OCI-LY7 (cell line): ENCODE measurements at regions not wholly inside any gene's neighbourhood (a gene's known extent, or its start where the extent isn't known, plus 50 kb on each side); places are given as distances from the start of the nearest gene placed in this dataset.

Experiments
- BruUV-seq: library from RNA; stranded (reverse); fragments of 400-500 nt; replicated peaks from 2 replicates; lab custom pipeline; 2021; lab: Mats Ljungman, UMichigan
- CTCF ChIA-PET: fragments of 300-600 bp; sonication (Branson Sonifier 250); formaldehyde crosslinking; loops from one replicate; lab custom pipeline; 2022; ENCODE audit warnings: antibody characterized with exemption; ENCODE audit not compliant: unreplicated experiment; lab: Charles Lee
- POLR2A ChIA-PET: fragments of 300-600 bp; sonication (Branson Sonifier 250); formaldehyde crosslinking; loops from one replicate; lab custom pipeline; 2022; ENCODE audit warnings: antibody characterized with exemption; lab: Charles Lee
- DNase-seq: peaks from one replicate; pipeline ENCODE4 v3.0.0-alpha.2; 2015; ENCODE audit warnings: low spot score
- H2AFZ ChIP-seq: fragments of 200-600 bp; sonication (generic), shearing (Covaris generic); 2 replicates; pipeline ENCODE4 v1.6.1; 2014; ENCODE audit warnings: mild to moderate bottlenecking, antibody characterized with exemption, low read length, moderate library complexity
- H3K27ac ChIP-seq: fragments of 200-600 bp; sonication (generic); 2 replicates; pipeline ENCODE4 v1.5.1; 2014; ENCODE audit warnings: mixed run types, low read depth, mild to moderate bottlenecking, moderate library complexity, low read length, inconsistent platforms; ENCODE audit not compliant: poor library complexity, severe bottlenecking
- H3K36me3 ChIP-seq: fragments of 200-600 bp; sonication (generic); 2 replicates; pipeline ENCODE4 v1.6.1; 2014; ENCODE audit warnings: mild to moderate bottlenecking, antibody characterized with exemption, low read length, moderate library complexity, mixed read lengths; ENCODE audit not compliant: insufficient read depth
- H3K4me1 ChIP-seq: fragments of 200-600 bp; sonication (generic); 2 replicates; pipeline ENCODE4 v1.5.1; 2014; ENCODE audit warnings: mild to moderate bottlenecking, low read length; ENCODE audit not compliant: insufficient read depth, poor library complexity, severe bottlenecking
- H3K4me2 ChIP-seq: fragments of 200-600 bp; sonication (generic); 2 replicates; pipeline ENCODE4 v1.6.1; 2014; ENCODE audit warnings: mild to moderate bottlenecking, low read length
- H3K4me3 ChIP-seq: fragments of 200-600 bp; sonication (generic); 2 replicates; pipeline ENCODE4 v1.5.1; 2014; ENCODE audit warnings: mild to moderate bottlenecking, low read depth, low read length; ENCODE audit not compliant: poor library complexity, severe bottlenecking
- H3K79me2 ChIP-seq: fragments of 200-600 bp; sonication (generic); 2 replicates; pipeline ENCODE4 v1.6.1; 2016; ENCODE audit warnings: low read depth, mild to moderate bottlenecking, low read length, moderate library complexity, mixed read lengths; ENCODE audit not compliant: insufficient read depth
- H3K9me2 ChIP-seq: fragments of 200-600 bp; sonication (generic); 2 replicates; pipeline ENCODE4 v1.6.1; 2016; ENCODE audit warnings: mild to moderate bottlenecking, low read length, mixed read lengths; ENCODE audit not compliant: insufficient read depth
- H3K9me3 ChIP-seq: fragments of 200-600 bp; sonication (generic); 2 replicates; pipeline ENCODE4 v1.6.1; 2014; ENCODE audit warnings: mild to moderate bottlenecking, mixed run types, low read length, mixed read lengths
- H4K20me1 ChIP-seq: fragments of 200-600 bp; sonication (generic); 2 replicates; pipeline ENCODE4 v1.6.1; 2014; ENCODE audit warnings: mild to moderate bottlenecking, antibody characterized with exemption, low read length, moderate library complexity, mixed read lengths; ENCODE audit not compliant: insufficient read depth
- EZH2phosphoT487 ChIP-seq: fragments of 200-600 bp; sonication (generic); IDR thresholded peaks from 2 replicates; pipeline ENCODE4 v1.6.1; 2018; ENCODE audit warnings: low read depth, borderline replicate concordance, mild to moderate bottlenecking, mixed run types, antibody characterized with exemption, low read length, moderate library complexity, mixed read lengths
- intact Hi-C: fragments of 100-400 bp; cut with micrococcal nuclease; formaldehyde crosslinking; loops from one replicate; pipeline ENCODE4 v1.10.0; 2022; ENCODE audit not compliant: unreplicated experiment
- TF ChIP-seq, protein P1 (sequence below): fragments of 200-600 bp; sonication (generic); conservative IDR thresholded peaks from 2 replicates; pipeline ENCODE4 v1.5.1; 2014; ENCODE audit warnings: mild to moderate bottlenecking, antibody characterized with exemption, low read length, moderate library complexity, mixed read lengths

GRCh38 chr4:55012363-55013230 is 112.8 kb downstream of the KDR start:
- H3K4me1 ChIP-seq: no peaks in the 10 kb centered on the region
- no peaks in the 10 kb centered on the region for H3K36me3 ChIP-seq
- ChIA-PET POLR2A (no interaction called here), CTCF (no interaction called here)
- no peak for TF ChIP-seq EZH2phosphoT487
- TF ChIP-seq, protein P1, sequence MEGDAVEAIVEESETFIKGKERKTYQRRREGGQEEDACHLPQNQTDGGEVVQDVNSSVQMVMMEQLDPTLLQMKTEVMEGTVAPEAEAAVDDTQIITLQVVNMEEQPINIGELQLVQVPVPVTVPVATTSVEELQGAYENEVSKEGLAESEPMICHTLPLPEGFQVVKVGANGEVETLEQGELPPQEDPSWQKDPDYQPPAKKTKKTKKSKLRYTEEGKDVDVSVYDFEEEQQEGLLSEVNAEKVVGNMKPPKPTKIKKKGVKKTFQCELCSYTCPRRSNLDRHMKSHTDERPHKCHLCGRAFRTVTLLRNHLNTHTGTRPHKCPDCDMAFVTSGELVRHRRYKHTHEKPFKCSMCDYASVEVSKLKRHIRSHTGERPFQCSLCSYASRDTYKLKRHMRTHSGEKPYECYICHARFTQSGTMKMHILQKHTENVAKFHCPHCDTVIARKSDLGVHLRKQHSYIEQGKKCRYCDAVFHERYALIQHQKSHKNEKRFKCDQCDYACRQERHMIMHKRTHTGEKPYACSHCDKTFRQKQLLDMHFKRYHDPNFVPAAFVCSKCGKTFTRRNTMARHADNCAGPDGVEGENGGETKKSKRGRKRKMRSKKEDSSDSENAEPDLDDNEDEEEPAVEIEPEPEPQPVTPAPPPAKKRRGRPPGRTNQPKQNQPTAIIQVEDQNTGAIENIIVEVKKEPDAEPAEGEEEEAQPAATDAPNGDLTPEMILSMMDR: no peak
- H3K4me2 ChIP-seq: no peak overlapping the region
- no peaks in the 10 kb centered on the region for H3K9me2 ChIP-seq
- no peak overlapping the region for H3K4me3 ChIP-seq
- no peaks in the 10 kb centered on the region for H3K79me2 ChIP-seq
- H3K9me3 ChIP-seq: no peaks in the 10 kb centered on the region
- no peak for DNase-seq
- no peak overlapping the region for H2AFZ ChIP-seq
- BruUV-seq: no TSS peak
- H3K27ac ChIP-seq: no peak overlapping the region
- intact Hi-C loops: no loop called here
- H4K20me1 ChIP-seq: no peaks in the 10 kb centered on the region

GRCh38 chr4:55011761-55012160 is 113.6 kb downstream of the KDR start:
- no TSS peak for BruUV-seq
- Histone ChIP-seq H4K20me1 (no peaks in the 10 kb centered on the region), H3K9me2 (no peaks in the 10 kb centered on the region), H3K79me2 (no peaks in the 10 kb centered on the region), H3K4me2 (no peak overlapping the region), H3K9me3 (no peaks in the 10 kb centered on the region), H3K4me3 (no peak overlapping the region), H3K36me3 (no peaks in the 10 kb centered on the region), H3K4me1 (no peaks in the 10 kb centered on the region), H2AFZ (no peak overlapping the region), H3K27ac (no peak overlapping the region)
- TF ChIP-seq, protein P1: no peak
- no peak for TF ChIP-seq EZH2phosphoT487
- intact Hi-C loops: no loop called here
- POLR2A ChIA-PET: no interaction called here
- CTCF ChIA-PET: no interaction called here
- DNase-seq: no peak

DNA sequence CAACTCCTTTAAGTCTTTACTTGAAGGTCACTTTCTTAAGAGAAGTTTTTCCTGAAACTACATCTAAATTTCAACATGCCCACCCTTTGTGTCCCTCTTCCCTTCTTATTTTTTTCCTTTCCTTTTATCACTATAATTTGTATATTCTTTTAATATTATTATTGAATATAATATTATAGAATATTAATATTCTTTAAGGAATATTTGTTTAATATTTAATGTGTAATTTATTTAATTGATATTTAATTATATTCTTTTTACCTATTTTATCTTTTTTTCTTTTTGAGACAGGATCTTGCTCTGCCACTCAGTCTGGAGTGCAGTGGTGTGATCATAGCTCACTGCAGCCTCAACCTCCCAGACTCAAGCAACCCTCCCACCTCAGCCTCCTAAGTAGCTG is 114.8 kb downstream of the KDR start:
- H3K4me3 ChIP-seq: no peak overlapping the region
- H3K27ac ChIP-seq: no peak overlapping the region
- H4K20me1 ChIP-seq: no peaks in the 10 kb centered on the region
- intact Hi-C loops: no loop called here
- ChIA-PET POLR2A (no interaction called here), CTCF (no interaction called here)
- no peaks in the 10 kb centered on the region for H3K79me2 ChIP-seq
- H3K9me3 ChIP-seq: no peaks in the 10 kb centered on the region
- H2AFZ ChIP-seq: no peak overlapping the region
- TF ChIP-seq EZH2phosphoT487: no peak
- TF ChIP-seq, protein P1: no peak
- no peak overlapping the region for H3K4me2 ChIP-seq
- no peaks in the 10 kb centered on the region for H3K4me1 ChIP-seq
- H3K9me2 ChIP-seq: no peaks in the 10 kb centered on the region
- BruUV-seq: no TSS peak
- no peak for DNase-seq
- no peaks in the 10 kb centered on the region for H3K36me3 ChIP-seq
